PC-9 (cell line): ENCODE measurements at regions not wholly inside any gene's neighbourhood (a gene's known extent, or its start where the extent isn't known, plus 50 kb on each side); places are given as distances from the start of the nearest gene placed in this dataset.

ENCODE experiments used
- EZH2 ChIP-seq: fragments of 200-600 bp; sonication (generic); IDR thresholded peaks from 2 replicates; pipeline ENCODE4 v1.8.0; 2017; ENCODE audit warnings: antibody characterized with exemption, low read depth
- TF ChIP-seq, protein P1 (sequence below): fragments of 200-600 bp; sonication (generic); conservative IDR thresholded peaks from 2 replicates; pipeline ENCODE4 v1.6.1; 2017; ENCODE audit warnings: mixed run types, antibody characterized with exemption, mild to moderate bottlenecking, moderate library complexity

DNA sequence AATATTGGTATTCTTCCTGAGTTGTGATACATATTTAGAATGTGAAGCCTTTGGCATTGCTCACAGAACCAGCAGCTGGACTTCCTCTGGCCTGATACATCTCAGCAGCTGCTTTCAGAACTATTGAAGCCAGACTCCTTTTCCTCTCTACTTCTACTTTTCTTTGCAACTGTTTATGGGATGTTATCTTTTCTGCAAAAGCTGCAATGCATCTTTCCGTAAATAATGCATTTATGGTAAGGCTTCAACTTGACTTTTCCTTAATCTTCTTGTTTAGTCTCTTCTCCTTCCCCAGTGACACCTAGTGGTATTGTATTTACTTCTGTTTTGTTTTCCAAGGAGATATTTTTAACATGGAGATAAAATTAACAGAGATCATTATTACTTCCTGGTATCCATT lies 1548.7 kb downstream of the PCDH7 start:
- TF ChIP-seq, protein P1, sequence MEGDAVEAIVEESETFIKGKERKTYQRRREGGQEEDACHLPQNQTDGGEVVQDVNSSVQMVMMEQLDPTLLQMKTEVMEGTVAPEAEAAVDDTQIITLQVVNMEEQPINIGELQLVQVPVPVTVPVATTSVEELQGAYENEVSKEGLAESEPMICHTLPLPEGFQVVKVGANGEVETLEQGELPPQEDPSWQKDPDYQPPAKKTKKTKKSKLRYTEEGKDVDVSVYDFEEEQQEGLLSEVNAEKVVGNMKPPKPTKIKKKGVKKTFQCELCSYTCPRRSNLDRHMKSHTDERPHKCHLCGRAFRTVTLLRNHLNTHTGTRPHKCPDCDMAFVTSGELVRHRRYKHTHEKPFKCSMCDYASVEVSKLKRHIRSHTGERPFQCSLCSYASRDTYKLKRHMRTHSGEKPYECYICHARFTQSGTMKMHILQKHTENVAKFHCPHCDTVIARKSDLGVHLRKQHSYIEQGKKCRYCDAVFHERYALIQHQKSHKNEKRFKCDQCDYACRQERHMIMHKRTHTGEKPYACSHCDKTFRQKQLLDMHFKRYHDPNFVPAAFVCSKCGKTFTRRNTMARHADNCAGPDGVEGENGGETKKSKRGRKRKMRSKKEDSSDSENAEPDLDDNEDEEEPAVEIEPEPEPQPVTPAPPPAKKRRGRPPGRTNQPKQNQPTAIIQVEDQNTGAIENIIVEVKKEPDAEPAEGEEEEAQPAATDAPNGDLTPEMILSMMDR: no peak
- TF ChIP-seq EZH2: no peak
